Stimulated activated CD4-positive, alpha-beta T cell treated with anti-CD3 and anti-CD28 coated beads, TNF-alpha, amount 100 ng/mL, for 48 hours (primary cell): ENCODE measurements at regions not wholly inside any gene's neighbourhood (a gene's known extent, or its start where the extent isn't known, plus 50 kb on each side); places are given as distances from the start of the nearest gene placed in this dataset.

Experiments
- DNase-seq, 3 donors: peaks; one replicate each; pipeline ENCODE4 v3.0.0-alpha.2; 2020; ENCODE audit warnings: low read depth in 3 of 3

DNA sequence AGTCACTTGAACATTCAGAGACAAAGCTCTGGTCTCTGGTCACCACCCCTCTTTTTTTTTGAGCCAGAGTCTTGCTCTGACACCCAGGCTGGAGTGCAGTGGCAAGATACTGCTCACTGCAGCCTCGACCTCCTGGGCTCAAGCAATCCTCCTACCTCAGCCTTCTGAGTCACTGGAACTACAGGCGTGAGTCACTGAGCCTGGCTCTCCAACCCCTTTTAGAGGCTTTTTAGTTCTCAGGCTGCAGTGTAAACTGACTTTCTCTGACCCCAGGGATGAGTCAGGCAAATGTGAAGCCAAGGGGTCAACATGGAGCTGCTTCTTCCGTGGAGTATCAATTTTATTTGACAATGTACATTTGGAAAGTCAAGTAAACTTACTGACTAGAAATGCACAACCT, 229.2 kb downstream of the PTTG2 start:
- DNase-seq: no peak

DNA sequence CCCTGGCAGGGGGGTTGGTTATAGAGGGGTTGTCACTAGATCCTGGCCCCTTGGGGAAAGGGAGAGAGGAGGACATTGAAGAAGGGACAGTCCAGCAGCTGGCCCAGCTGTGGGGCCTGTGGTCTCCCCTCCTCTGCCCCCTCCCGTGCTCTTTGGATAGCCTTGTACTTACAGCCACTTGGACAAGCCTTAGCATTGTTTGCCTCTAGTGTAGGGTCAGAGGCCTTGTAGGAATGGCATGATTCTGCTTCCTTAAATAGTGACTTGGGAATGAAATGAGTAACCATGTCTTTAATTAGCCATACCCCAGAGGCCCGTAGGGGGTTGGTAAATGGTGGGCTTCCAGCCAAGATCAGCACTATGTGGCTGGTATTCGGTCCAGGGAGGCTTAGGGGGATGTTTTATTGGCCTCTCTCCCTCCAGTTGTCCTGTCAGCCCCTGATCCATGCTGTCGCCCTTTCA, 230.6 kb downstream of the PTTG2 start:
- no peak for DNase-seq

- DNase-seq: no peak
Measured at GRCh38 chr4:38192516-38192915, 232.3 kb downstream of the PTTG2 start.

GRCh38 chr4:38193236-38193863, 233.2 kb downstream of the PTTG2 start:
- no peak for DNase-seq

DNA sequence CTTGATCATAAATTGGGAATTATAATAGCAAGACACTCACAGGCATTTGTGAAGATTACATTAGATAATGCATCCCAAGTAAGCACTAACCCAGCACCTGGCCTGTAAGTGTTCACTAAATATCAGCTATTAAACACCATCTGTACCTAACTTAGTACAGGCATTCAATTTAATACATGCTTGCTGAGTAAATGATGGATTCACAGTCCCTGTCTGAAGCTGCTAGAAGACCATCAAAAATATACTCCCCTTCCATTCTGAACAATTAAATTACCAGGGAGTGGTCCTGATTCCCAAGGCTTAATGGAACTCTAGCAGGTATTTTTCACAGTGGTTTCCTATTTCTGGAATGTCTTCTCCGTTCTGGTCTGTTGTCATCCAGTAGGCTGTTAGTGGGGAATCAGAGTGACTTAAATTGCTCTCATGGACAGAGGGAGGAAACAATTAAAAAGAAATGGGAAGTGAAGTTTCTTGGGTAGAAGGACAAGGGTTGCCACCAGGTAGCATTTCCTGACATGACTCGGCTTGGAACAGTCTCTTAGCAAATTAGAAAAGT, 233.9 kb downstream of the PTTG2 start:
- no peak for DNase-seq

DNA sequence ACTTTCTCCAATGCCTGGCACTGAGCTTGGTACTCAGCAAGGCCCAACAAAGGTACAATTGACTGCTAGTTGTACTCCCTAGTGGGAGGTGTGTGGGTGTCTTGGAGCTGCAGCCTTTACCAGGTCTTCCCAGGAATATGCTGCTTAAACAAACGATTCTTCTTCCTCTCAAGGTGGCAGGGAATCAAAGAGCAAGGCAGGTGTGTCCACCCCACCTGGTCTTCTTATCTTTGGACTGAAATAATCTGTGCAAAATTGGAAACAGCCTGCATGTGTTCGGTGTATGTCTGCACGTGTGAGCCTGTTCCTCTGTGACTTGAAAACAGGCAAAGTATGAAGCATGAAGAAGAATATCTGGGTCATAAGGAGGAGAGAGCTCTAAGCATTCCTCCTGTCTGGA, 235.3 kb downstream of the PTTG2 start:
- DNase-seq: no peak

- DNase-seq: no peak
Measured at GRCh38 chr4:38195911-38196310, 235.7 kb downstream of the PTTG2 start.

- DNase-seq: no peak
Measured at GRCh38 chr4:38202242-38202641, 242.0 kb downstream of the PTTG2 start.

DNA sequence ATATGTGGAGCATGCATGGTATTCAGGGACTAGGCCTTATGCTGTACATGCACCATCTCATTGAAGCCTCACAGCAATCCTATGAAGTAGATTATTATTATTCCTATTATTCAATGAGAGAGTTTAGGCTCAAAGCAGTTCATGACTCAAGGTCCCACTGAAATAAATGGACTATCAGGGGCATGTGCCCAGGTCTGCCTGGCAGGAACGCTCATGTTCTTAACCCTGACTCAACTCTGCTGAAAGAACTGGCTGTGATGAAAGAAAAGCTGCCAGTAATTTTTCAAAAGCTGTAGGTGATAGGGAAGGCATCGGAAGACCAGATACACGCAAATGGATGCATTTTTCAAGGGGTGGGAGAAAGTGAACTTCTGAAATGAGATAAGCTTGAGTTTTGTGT, 243.4 kb downstream of the PTTG2 start:
- no peak for DNase-seq

DNA sequence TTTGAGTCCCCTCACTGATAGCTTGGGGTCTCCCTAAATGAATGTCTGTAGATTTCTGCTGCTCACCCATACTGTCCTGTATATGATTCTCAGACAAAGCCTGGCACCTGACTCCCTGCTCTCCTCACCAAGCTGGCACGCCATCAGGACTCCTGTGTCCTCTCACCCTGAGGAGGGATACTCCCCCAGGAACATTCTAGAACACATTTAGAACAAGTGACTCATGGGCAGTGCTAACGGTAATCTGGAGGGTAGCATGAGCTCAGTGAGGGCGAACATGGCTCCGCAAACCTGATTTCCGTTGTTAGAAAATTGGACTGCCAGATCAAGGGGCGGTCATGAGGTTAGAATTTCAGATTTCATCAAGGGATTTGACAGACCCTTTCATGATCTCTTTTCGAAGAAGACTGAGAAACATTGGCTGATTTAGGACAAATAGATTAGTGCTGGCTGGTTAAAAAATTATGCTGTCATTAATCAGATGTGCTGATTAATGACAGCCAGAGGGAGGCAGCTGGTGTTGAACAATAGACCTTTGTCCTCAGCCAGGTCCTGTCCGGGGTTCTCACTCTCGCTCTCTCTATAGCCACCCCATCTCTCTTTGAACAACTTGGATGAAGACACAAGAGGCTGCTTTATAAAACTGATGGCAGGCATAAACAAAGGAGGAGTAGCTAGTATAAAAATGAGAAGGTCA, 244.3 kb downstream of the PTTG2 start:
- DNase-seq: no peak

DNA sequence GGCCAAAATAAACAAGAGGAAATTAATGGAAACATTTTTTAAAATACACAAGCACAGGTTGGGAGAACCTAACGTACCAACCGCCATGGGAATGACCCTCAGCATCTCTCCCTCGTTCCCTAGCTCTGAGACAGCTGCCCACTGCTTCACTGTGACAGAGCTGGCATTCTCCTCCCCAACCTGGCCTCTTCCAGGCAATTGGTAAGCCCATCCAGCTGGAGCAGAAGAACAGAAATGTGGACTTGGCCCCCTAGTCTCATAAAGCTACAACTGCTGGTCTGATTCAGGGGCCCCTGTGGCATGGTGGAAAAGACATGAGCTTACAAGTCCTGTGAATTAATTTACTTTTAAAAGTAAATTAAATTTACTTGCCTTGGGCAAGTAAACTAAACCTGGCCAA, 245.1 kb downstream of the PTTG2 start:
- no peak for DNase-seq

- no peak for DNase-seq
Measured at GRCh38 chr4:38207110-38207457, 246.9 kb downstream of the PTTG2 start.

DNA sequence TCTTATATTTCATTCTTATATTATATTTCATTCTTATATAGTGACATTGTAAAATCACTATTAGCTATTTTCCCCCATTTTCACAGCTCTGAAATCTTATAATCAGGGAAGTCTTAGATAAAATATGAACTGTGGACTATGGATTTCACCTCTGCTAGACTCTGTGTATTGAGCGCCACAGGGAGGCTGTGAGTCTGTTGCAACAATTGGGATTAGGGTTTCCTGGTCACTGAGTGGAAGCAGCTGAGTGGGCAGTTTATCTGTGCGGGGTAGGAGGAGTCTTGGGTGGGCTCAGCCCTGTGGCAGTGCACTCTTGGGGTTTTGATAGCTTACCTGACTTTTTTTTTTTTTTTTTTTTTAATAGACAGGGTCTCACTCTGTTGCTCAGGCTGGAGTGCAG, 249.5 kb downstream of the PTTG2 start:
- no peak for DNase-seq

GRCh38 chr4:38210396-38211114, 250.4 kb downstream of the PTTG2 start:
- DNase-seq: no peak

DNA sequence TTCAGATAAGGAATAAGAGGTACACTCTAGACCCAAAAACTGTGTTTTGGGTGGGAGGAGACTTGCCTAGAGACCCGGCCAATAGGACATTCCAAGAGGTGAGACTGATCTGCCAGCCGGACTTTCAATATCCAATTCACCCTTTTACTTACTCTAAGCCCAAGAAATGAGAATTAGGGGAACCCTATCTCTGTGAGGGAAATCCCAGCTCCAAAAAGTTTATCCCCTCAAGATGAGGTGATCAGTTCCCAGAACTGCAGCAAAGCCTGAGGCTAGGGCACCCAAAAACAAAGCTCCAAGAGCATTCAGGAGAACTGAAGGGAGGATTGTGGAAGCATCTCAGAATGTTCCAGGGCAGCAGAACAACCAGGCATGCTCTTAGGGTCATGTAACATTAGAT, 251.7 kb downstream of the PTTG2 start:
- no peak for DNase-seq

GRCh38 chr4:38213083-38213805, 253.0 kb downstream of the PTTG2 start:
- DNase-seq: no peak

DNA sequence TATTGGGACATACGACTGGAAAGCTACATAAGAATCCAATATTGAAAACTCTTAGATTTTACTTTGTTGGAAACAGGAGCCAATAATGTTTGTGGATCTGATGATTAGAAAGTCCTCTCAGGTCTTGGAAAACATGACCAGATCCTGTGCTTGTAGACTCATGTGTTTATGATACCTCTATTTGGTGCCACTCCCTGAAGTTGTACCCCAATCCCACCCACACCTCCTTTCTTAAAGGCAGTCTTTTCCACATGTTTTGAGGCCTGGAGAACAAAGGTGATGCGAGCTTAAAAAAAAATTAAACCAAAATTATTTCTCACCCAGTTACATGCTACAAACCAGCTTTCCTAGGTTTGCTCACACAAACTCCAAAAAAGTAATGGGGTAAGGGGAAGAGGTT, 262.7 kb downstream of the PTTG2 start:
- no peak for DNase-seq

GRCh38 chr4:38223306-38223705, 263.1 kb downstream of the PTTG2 start:
- no peak for DNase-seq

- DNase-seq: no peak
Measured at GRCh38 chr4:38223782-38224236, 263.6 kb downstream of the PTTG2 start.

DNA sequence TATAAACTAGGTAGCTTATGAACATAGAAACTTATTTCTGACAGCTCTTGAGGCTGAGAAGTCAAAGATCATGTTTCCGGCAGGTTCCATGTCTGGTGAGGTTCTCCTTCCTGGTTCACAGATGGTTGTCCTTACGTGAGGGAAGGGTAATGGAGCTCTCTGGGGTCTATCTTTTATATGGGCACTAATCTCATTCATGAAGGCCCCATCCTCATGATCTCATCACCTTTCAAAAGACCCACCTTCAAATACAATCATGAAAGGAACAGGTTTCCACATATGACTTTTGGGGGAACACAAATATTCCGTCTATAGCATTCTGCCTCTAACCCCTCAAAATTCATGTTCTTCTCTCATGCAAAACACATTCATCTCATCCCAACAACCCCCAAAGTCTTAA, 264.7 kb downstream of the PTTG2 start:
- no peak for DNase-seq

DNA sequence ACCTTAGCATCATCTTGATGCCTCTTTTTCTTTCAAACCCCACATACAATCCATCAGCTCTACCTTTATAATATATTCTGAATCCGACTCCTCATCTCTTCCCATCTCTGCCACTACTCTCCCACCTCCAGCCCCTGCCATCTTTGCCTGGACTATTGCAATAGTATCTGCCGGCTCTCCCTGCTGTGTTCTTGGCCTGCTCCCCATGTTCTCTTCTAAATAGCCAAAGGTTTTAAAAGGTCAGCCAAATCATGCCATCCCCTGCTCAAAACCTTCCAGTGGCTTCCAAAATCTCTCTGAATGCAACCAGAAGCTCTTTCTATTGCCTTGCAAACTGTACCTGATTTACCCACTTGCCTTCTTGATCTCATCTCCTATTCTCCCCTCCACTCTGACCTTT, 266.0 kb downstream of the PTTG2 start:
- no peak for DNase-seq
